NCI-H446 (cell line): ENCODE measurements at regions not wholly inside any gene's neighbourhood (a gene's known extent, or its start where the extent isn't known, plus 50 kb on each side); places are given as distances from the start of the nearest gene placed in this dataset.
A peak's percentile ranks its signal among the peaks of the same experiment; 100 is the strongest.

Experiments used
- DNase-seq, 2 experiments: peaks; one replicate each; lab custom pipeline; 2025; lab: John Stamatoyannopoulos, UW

- no peak for DNase-seq
Measured at GRCh38 chr6:6837541-6838080, 249.1 kb downstream of the LY86 start.

GRCh38 chr6:6840831-6841291 is 252.3 kb downstream of the LY86 start:
- no peak for DNase-seq

- peak in 1 of 2 experiments; percentile 39 for DNase-seq
Measured at GRCh38 chr6:6841571-6841970, 253.1 kb downstream of the LY86 start.

- DNase-seq, result no peak
Measured at GRCh38 chr6:6842291-6842690, 253.8 kb downstream of the LY86 start.

GRCh38 chr6:6843057-6843627 is 254.6 kb downstream of the LY86 start:
- DNase-seq, result no peak

- DNase-seq, result no peak
Measured at GRCh38 chr6:6843777-6844176, 255.3 kb downstream of the LY86 start.

GRCh38 chr6:6844530-6844929 is 256.0 kb downstream of the LY86 start:
- no peak for DNase-seq

GRCh38 chr6:6845603-6846002 is 257.1 kb downstream of the LY86 start:
- DNase-seq, result no peak

GRCh38 chr6:6847591-6847990 is 259.1 kb downstream of the LY86 start:
- DNase-seq, result no peak

GRCh38 chr6:6851059-6851948 is 256.5 kb upstream of the RREB1 start:
- DNase-seq, result peak; percentile 81 to 93

- no peak for DNase-seq
Measured at GRCh38 chr6:6851949-6852261, 255.9 kb upstream of the RREB1 start.

- DNase-seq, result no peak
Measured at GRCh38 chr6:6856538-6857523, 250.9 kb upstream of the RREB1 start.

GRCh38 chr6:6857528-6857927 is 250.2 kb upstream of the RREB1 start:
- DNase-seq, result no peak

GRCh38 chr6:6858533-6858982 is 249.2 kb upstream of the RREB1 start:
- DNase-seq, result no peak

- no peak for DNase-seq
Measured at GRCh38 chr6:6859105-6859504, 248.7 kb upstream of the RREB1 start.

GRCh38 chr6:6859722-6860121 is 248.0 kb upstream of the RREB1 start:
- no peak for DNase-seq

GRCh38 chr6:6860863-6861262 is 246.9 kb upstream of the RREB1 start:
- no peak for DNase-seq

GRCh38 chr6:6861351-6861894 is 246.3 kb upstream of the RREB1 start:
- no peak for DNase-seq

GRCh38 chr6:6861995-6862394 is 245.8 kb upstream of the RREB1 start:
- DNase-seq, result no peak

GRCh38 chr6:6863970-6864639 is 243.7 kb upstream of the RREB1 start:
- no peak for DNase-seq

GRCh38 chr6:6865611-6866010 is 242.2 kb upstream of the RREB1 start:
- no peak for DNase-seq
